Loucy (cell line): ENCODE measurements at regions not wholly inside any gene's neighbourhood (a gene's known extent, or its start where the extent isn't known, plus 50 kb on each side); places are given as distances from the start of the nearest gene placed in this dataset.

Source experiments
- EZH2phosphoT487 ChIP-seq: fragments of 200-600 bp; IDR thresholded peaks from 2 replicates; pipeline ENCODE4 v1.6.1; 2018; ENCODE audit warnings: antibody characterized with exemption, mild to moderate bottlenecking, moderate library complexity, borderline replicate concordance
- TF ChIP-seq, protein P1 (sequence below): fragments of 200-600 bp; sonication (generic); conservative IDR thresholded peaks from 2 replicates; pipeline ENCODE4 v1.5.1; 2014; ENCODE audit warnings: mild to moderate bottlenecking, antibody characterized with exemption, low read length

DNA sequence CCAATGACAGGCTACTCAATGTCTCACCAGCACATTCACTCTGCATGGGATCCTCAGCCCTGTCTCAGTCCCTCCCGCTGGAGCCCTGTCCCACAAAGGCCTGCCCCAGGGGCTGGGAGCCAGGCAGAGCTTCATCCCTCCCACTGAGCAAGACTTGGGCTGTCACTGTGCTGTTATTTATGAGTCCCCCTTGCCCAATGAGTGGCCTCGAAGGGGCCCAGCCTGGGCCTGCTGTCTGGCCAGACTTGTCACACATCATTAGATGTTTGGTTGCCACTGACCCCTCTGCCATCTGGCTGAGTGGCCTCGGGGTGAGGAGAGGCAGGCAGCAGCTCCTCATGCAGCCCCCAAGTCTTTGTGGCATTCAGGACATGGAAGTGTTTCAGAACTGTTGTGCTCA lies 330.6 kb upstream of the SKOR2 start:
- TF ChIP-seq, protein P1, sequence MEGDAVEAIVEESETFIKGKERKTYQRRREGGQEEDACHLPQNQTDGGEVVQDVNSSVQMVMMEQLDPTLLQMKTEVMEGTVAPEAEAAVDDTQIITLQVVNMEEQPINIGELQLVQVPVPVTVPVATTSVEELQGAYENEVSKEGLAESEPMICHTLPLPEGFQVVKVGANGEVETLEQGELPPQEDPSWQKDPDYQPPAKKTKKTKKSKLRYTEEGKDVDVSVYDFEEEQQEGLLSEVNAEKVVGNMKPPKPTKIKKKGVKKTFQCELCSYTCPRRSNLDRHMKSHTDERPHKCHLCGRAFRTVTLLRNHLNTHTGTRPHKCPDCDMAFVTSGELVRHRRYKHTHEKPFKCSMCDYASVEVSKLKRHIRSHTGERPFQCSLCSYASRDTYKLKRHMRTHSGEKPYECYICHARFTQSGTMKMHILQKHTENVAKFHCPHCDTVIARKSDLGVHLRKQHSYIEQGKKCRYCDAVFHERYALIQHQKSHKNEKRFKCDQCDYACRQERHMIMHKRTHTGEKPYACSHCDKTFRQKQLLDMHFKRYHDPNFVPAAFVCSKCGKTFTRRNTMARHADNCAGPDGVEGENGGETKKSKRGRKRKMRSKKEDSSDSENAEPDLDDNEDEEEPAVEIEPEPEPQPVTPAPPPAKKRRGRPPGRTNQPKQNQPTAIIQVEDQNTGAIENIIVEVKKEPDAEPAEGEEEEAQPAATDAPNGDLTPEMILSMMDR, result no peak
- no peak for TF ChIP-seq EZH2phosphoT487
